ENCODE measurements at regions not wholly inside any gene's neighbourhood (a gene's known extent, or its start where the extent isn't known, plus 50 kb on each side); places are given as distances from the start of the nearest gene placed in this dataset.

GRCh38 chr5:173454361-173454735 is 126.1 kb upstream of the STC2 start:
- TF ChIP-seq CTCF (IDR thresholded peaks at IDR 0.05) (no peak), EP300 (IDR thresholded peaks at IDR 0.05) (no peak), POLR2A (IDR thresholded peaks at IDR 0.05) (no peak)
